CD14-positive monocyte (primary cell): ENCODE measurements at regions not wholly inside any gene's neighbourhood (a gene's known extent, or its start where the extent isn't known, plus 50 kb on each side); places are given as distances from the start of the nearest gene placed in this dataset.

Experiments
- DNase-seq, 3 donors: peaks; one replicate each; pipeline ENCODE4 v3.0.0-alpha.2; 2011 to 2022
- H2AFZ ChIP-seq: 2 replicates; pipeline ENCODE4 v1.6.0; 2012; ENCODE audit warnings: mild to moderate bottlenecking, low read depth, low read length, inconsistent platforms; ENCODE audit not compliant: insufficient read depth, poor library complexity, severe bottlenecking
- H3K27ac ChIP-seq, 2 donors: 1 replicate in 1 of 2; 2 replicates in 1 of 2; pipeline ENCODE4 v1.5.1; 2012 to 2013; ENCODE audit warnings: low read length in 2 of 2, control low read depth in 1 of 2, inconsistent platforms in 1 of 2, low read depth in 1 of 2, mild to moderate bottlenecking in 1 of 2
- H3K27me3 ChIP-seq, 2 donors: one replicate each; pipeline versions ENCODE4 v1.6.0 to v1.6.1; 2011 to 2013; ENCODE audit warnings: low read length in 2 of 2; ENCODE audit not compliant: control insufficient read depth in 2 of 2, insufficient read depth in 2 of 2
- H3K36me3 ChIP-seq, 2 donors: replicated peaks in 1 of 2; 1 replicate in 1 of 2; 2 replicates in 1 of 2; pipeline versions ENCODE4 v1.5.1 to v1.6.1; 2012 to 2013; ENCODE audit warnings: low read length in 2 of 2, control low read depth in 1 of 2, inconsistent platforms in 1 of 2, mild to moderate bottlenecking in 1 of 2; ENCODE audit not compliant: insufficient read depth in 2 of 2, control insufficient read depth in 1 of 2
- H3K4me1 ChIP-seq, 2 donors: 1 replicate in 1 of 2; 2 replicates in 1 of 2; pipeline versions ENCODE4 v1.5.1 to v1.6.1; 2012 to 2013; ENCODE audit warnings: low read length in 2 of 2, control low read depth in 1 of 2, inconsistent platforms in 1 of 2, mild to moderate bottlenecking in 1 of 2, moderate library complexity in 1 of 2; ENCODE audit not compliant: insufficient read depth in 2 of 2, control insufficient read depth in 1 of 2
- H3K4me2 ChIP-seq: replicated peaks from 2 replicates; pipeline ENCODE3; 2012; ENCODE audit warnings: low read length, moderate library complexity, mild to moderate bottlenecking; ENCODE audit not compliant: poor library complexity, severe bottlenecking; ENCODE audit errors: extremely low read depth
- H3K4me3 ChIP-seq, 3 experiments: fragments of 200-600 bp in 1 of 3; sonication (generic) in 1 of 3; replicated peaks in 1 of 3; 1 replicate in 2 of 3; 2 replicates in 1 of 3; pipeline ENCODE4 v1.5.1; 2011 to 2013; ENCODE audit warnings: low read length in 3 of 3, mild to moderate bottlenecking in 3 of 3, control low read depth in 2 of 3, low read depth in 2 of 3, inconsistent platforms in 1 of 3, moderate library complexity in 1 of 3
- H3K79me2 ChIP-seq: 2 replicates; pipeline ENCODE4 v1.6.0; 2012; ENCODE audit warnings: mild to moderate bottlenecking, control low read depth, inconsistent platforms, low read length, moderate library complexity; ENCODE audit not compliant: insufficient read depth
- H3K9ac ChIP-seq: 2 replicates; pipeline ENCODE4 v1.6.0; 2017; ENCODE audit warnings: low read length, mild to moderate bottlenecking; ENCODE audit not compliant: insufficient read depth, poor library complexity, severe bottlenecking
- H3K9me3 ChIP-seq, 2 donors: replicated peaks in 1 of 2; 1 replicate in 1 of 2; 2 replicates in 1 of 2; pipeline versions ENCODE4 v1.5.1 to v1.6.1; 2012 to 2013; ENCODE audit warnings: low read length in 2 of 2, control low read depth in 1 of 2; ENCODE audit not compliant: control insufficient read depth in 1 of 2, insufficient read depth in 1 of 2
- H4K20me1 ChIP-seq: 2 replicates; pipeline ENCODE4 v1.6.0; 2012; ENCODE audit warnings: mild to moderate bottlenecking, low read length, control low read depth, moderate library complexity; ENCODE audit not compliant: insufficient read depth
- H3K27ac Mint-ChIP-seq, 7 donors: one replicate each; pipeline ENCODE4 v1.8.0; 2020; ENCODE audit warnings: mild to moderate bottlenecking in 7 of 7, mixed read lengths in 7 of 7, moderate library complexity in 6 of 7, inconsistent platforms in 2 of 7
- H3K27me3 Mint-ChIP-seq, 3 donors: one replicate each; pipeline ENCODE4 v1.8.0; 2021 to 2022; ENCODE audit warnings: low read depth in 3 of 3, mild to moderate bottlenecking in 3 of 3, mixed read lengths in 3 of 3, moderate library complexity in 3 of 3, inconsistent platforms in 1 of 3
- H3K36me3 Mint-ChIP-seq, 2 donors: one replicate each; pipeline ENCODE4 v1.8.0; 2020; ENCODE audit warnings: mixed read lengths in 2 of 2, inconsistent platforms in 1 of 2, mild to moderate bottlenecking in 1 of 2
- H3K4me1 Mint-ChIP-seq: one replicate; pipeline ENCODE4 v1.8.0; 2020; ENCODE audit warnings: mild to moderate bottlenecking, mixed read lengths
- H3K4me3 Mint-ChIP-seq, 2 donors: one replicate each; pipeline ENCODE4 v1.8.0; 2020; ENCODE audit warnings: mild to moderate bottlenecking in 2 of 2, mixed read lengths in 2 of 2, moderate library complexity in 1 of 2
- H3K9me3 Mint-ChIP-seq, 7 donors: one replicate each; pipeline ENCODE4 v1.8.0; 2020 to 2022; ENCODE audit warnings: mixed read lengths in 7 of 7, mild to moderate bottlenecking in 6 of 7, moderate library complexity in 6 of 7, inconsistent platforms in 2 of 7
- WGBS: methylation state at CpG from one replicate; pipeline ENCODE4 v1.1.5; 2013; ENCODE audit warnings: missing lambda C conversion rate; ENCODE audit not compliant: insufficient coverage; 5-methylcytosine and 5-hydroxymethylcytosine counted together
- intact Hi-C, 2 donors: fragments of 100-400 bp; cut with micrococcal nuclease; formaldehyde crosslinking; loops; one replicate each; pipeline versions ENCODE4 v1.15.0 to v1.15.1; 2023
- TF ChIP-seq, protein P1 (sequence below): fragments of 200-600 bp; IDR thresholded peaks from one replicate; pipeline ENCODE4 v1.8.0; 2022; ENCODE audit warnings: antibody characterized with exemption, mild to moderate bottlenecking

DNA sequence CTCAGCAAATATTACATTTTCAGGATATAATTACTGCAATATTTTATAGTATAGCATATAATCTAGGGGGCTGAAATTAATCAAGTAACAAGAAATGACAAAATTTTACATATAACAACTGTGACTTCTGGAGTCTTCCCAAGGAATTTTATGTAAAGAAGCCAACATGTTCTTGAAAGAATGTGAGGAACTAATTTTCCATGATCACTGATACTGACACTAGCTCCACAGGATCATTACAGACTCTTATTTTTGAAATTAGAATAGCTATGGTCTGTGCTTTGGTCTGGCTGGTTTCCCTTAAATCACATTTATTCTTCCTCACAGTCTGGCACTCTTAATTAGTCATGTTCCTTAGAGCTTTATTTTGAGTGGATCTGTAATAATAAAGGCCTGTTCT lies 267.7 kb upstream of the SEMA3A start:
- Histone ChIP-seq H3K27ac (no peak overlapping the region), H3K9ac (no peak overlapping the region), H3K27me3 (no peaks in the 10 kb centered on the region), H3K4me3 (no peak overlapping the region), H3K4me1 (no peaks in the 10 kb centered on the region), H3K4me2 (no peak overlapping the region), H3K36me3 (no peaks in the 10 kb centered on the region), H2AFZ (no peak overlapping the region), H4K20me1 (no peaks in the 10 kb centered on the region), H3K79me2 (no peaks in the 10 kb centered on the region), H3K9me3 (no peaks in the 10 kb centered on the region)
- peaks cover 0 to 1% (median 0%) of the 10 kb centered on the region in 3 donors for H3K27me3 Mint-ChIP-seq
- H3K36me3 Mint-ChIP-seq: no peaks in the 10 kb centered on the region
- H3K27ac Mint-ChIP-seq: no peak overlapping the region
- intact Hi-C loops: no loop called here
- TF ChIP-seq, protein P1, sequence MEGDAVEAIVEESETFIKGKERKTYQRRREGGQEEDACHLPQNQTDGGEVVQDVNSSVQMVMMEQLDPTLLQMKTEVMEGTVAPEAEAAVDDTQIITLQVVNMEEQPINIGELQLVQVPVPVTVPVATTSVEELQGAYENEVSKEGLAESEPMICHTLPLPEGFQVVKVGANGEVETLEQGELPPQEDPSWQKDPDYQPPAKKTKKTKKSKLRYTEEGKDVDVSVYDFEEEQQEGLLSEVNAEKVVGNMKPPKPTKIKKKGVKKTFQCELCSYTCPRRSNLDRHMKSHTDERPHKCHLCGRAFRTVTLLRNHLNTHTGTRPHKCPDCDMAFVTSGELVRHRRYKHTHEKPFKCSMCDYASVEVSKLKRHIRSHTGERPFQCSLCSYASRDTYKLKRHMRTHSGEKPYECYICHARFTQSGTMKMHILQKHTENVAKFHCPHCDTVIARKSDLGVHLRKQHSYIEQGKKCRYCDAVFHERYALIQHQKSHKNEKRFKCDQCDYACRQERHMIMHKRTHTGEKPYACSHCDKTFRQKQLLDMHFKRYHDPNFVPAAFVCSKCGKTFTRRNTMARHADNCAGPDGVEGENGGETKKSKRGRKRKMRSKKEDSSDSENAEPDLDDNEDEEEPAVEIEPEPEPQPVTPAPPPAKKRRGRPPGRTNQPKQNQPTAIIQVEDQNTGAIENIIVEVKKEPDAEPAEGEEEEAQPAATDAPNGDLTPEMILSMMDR: no peak
- H3K4me3 Mint-ChIP-seq: no peak overlapping the region
- no peaks in the 10 kb centered on the region for H3K4me1 Mint-ChIP-seq
- no peak for DNase-seq
- peaks cover 0 to 3% (median 0%) of the 10 kb centered on the region in 7 donors for H3K9me3 Mint-ChIP-seq

DNA sequence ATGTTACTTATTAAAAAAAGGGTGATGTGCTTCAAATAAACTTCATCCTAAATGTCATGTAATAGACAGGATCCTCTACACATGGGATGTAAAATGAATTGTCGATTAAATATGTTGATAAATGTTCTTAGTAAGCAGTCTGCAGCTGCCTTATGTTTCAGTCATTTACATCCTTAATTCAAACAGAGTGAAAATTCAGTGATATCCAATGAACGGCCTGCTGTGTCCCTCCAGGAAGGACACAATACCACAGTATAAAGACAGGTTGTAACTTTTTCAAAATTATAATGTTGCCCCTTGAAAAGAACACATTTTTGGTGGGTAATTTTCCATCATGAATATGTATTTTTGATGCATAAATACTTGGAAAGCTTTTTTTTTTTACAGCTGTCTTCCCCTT lies 266.5 kb upstream of the SEMA3A start:
- intact Hi-C loops: no loop called here
- Mint-ChIP-seq H3K9me3 (peaks cover 0 to 3% (median 0%) of the 10 kb centered on the region in 7 donors), H3K4me3 (no peak overlapping the region), H3K27me3 (peaks cover 0 to 1% (median 0%) of the 10 kb centered on the region in 3 donors), H3K4me1 (no peaks in the 10 kb centered on the region), H3K36me3 (no peaks in the 10 kb centered on the region), H3K27ac (no peak overlapping the region)
- no peaks in the 10 kb centered on the region for H3K4me1 ChIP-seq
- H3K36me3 ChIP-seq: no peaks in the 10 kb centered on the region
- H3K79me2 ChIP-seq: no peaks in the 10 kb centered on the region
- no peak overlapping the region for H3K27ac ChIP-seq
- no peak overlapping the region for H3K4me2 ChIP-seq
- H3K9me3 ChIP-seq: no peaks in the 10 kb centered on the region
- H4K20me1 ChIP-seq: no peaks in the 10 kb centered on the region
- no peak overlapping the region for H3K4me3 ChIP-seq
- TF ChIP-seq, protein P1: no peak
- no peak overlapping the region for H3K9ac ChIP-seq
- WGBS: no CpG with 5 or more reads among the region's 2 CpGs
- no peaks in the 10 kb centered on the region for H3K27me3 ChIP-seq
- H2AFZ ChIP-seq: no peak overlapping the region
- no peak for DNase-seq
